ENCODE measurements at regions not wholly inside any gene's neighbourhood (a gene's known extent, or its start where the extent isn't known, plus 50 kb on each side); places are given as distances from the start of the nearest gene placed in this dataset.

GRCh38 chr16:85392756-85393673, 220.1 kb upstream of the GSE1 start:
- ATAC-seq (ENCODE audit: insufficient read depth, low read depth) (peak; percentile 11; the same call in 1 of the 3 replicates), DNase-seq (peak; percentile 3)
- Histone ChIP-seq H3K4me1 (ENCODE audit: insufficient read depth, low read length) (peaks cover 16% of the 10 kb centered on the region), H3K36me3 (ENCODE audit: insufficient read depth, low read length) (no peaks in the 10 kb centered on the region), H3K9me3 (ENCODE audit: insufficient read depth, low read length, severe bottlenecking) (no peaks in the 10 kb centered on the region), H4K20me1 (ENCODE audit: insufficient read depth, low read length) (no peaks in the 10 kb centered on the region), H3K79me2 (ENCODE audit: insufficient read depth, low read length) (no peaks in the 10 kb centered on the region), H2AFZ (ENCODE audit: low read depth, low read length) (no peak overlapping the region), H3K27ac (ENCODE audit: low read length) (no peak overlapping the region), H3K9ac (ENCODE audit: low read depth, low read length) (no peak overlapping the region), H3K27me3 (ENCODE audit: insufficient read depth, low read length, poor library complexity) (no peaks in the 10 kb centered on the region), H3K4me2 (ENCODE audit: insufficient read depth, low read length) (no peak overlapping the region), H3K4me3 (ENCODE audit: low read depth in 1 of 2, low read length in 2 of 2) (no peak overlapping the region)
- TF ChIP-seq EZH2 (IDR thresholded peaks at IDR 0.05; ENCODE audit: borderline replicate concordance, low read depth, low read length, severe bottlenecking), result no peak
- no peak for TF ChIP-seq CTCF (IDR thresholded peaks at IDR 0.05; ENCODE audit: borderline replicate concordance, extremely low read depth, low read length, poor library complexity, severe bottlenecking)

- H3K4me2 ChIP-seq (ENCODE audit: insufficient read depth, low read length), result no peak overlapping the region
- H3K27ac ChIP-seq (ENCODE audit: low read length), result no peak overlapping the region
- no peaks in the 10 kb centered on the region for H3K9me3 ChIP-seq (ENCODE audit: insufficient read depth, low read length, severe bottlenecking)
- no peaks in the 10 kb centered on the region for H3K36me3 ChIP-seq (ENCODE audit: insufficient read depth, low read length)
- H3K4me1 ChIP-seq (ENCODE audit: insufficient read depth, low read length), result peaks cover 16% of the 10 kb centered on the region
- TF ChIP-seq CTCF (IDR thresholded peaks at IDR 0.05; ENCODE audit: borderline replicate concordance, extremely low read depth, low read length, poor library complexity, severe bottlenecking) (peak; percentile 87), EZH2 (IDR thresholded peaks at IDR 0.05; ENCODE audit: borderline replicate concordance, low read depth, low read length, severe bottlenecking) (no peak)
- no peaks in the 10 kb centered on the region for H3K79me2 ChIP-seq (ENCODE audit: insufficient read depth, low read length)
- no peaks in the 10 kb centered on the region for H3K27me3 ChIP-seq (ENCODE audit: insufficient read depth, low read length, poor library complexity)
- H3K9ac ChIP-seq (ENCODE audit: low read depth, low read length), result no peak overlapping the region
- DNase-seq (peak; percentile 81), ATAC-seq (ENCODE audit: insufficient read depth, low read depth) (peak; percentile 87)
- H3K4me3 ChIP-seq (ENCODE audit: low read depth in 1 of 2, low read length in 2 of 2), result no peak overlapping the region
- H4K20me1 ChIP-seq (ENCODE audit: insufficient read depth, low read length), result no peaks in the 10 kb centered on the region
- H2AFZ ChIP-seq (ENCODE audit: low read depth, low read length), result no peak overlapping the region
Observed at GRCh38 chr16:85393674-85394451, 219.3 kb upstream of the GSE1 start.

- no peak overlapping the region for H3K4me3 ChIP-seq (ENCODE audit: low read depth in 1 of 2, low read length in 2 of 2)
- ATAC-seq (ENCODE audit: insufficient read depth, low read depth) (no peak), DNase-seq (peak; percentile 5)
- H3K27ac ChIP-seq (ENCODE audit: low read length), result no peak overlapping the region; the same call in 1 of the 2 replicates
- H3K4me2 ChIP-seq (ENCODE audit: insufficient read depth, low read length), result no peak overlapping the region
- H3K4me1 ChIP-seq (ENCODE audit: insufficient read depth, low read length), result peaks cover 16% of the 10 kb centered on the region
- H2AFZ ChIP-seq (ENCODE audit: low read depth, low read length), result no peak overlapping the region
- no peaks in the 10 kb centered on the region for H4K20me1 ChIP-seq (ENCODE audit: insufficient read depth, low read length)
- no peaks in the 10 kb centered on the region for H3K27me3 ChIP-seq (ENCODE audit: insufficient read depth, low read length, poor library complexity)
- no peaks in the 10 kb centered on the region for H3K79me2 ChIP-seq (ENCODE audit: insufficient read depth, low read length)
- no peaks in the 10 kb centered on the region for H3K36me3 ChIP-seq (ENCODE audit: insufficient read depth, low read length)
- no peaks in the 10 kb centered on the region for H3K9me3 ChIP-seq (ENCODE audit: insufficient read depth, low read length, severe bottlenecking)
- no peak for TF ChIP-seq CTCF (IDR thresholded peaks at IDR 0.05; ENCODE audit: borderline replicate concordance, extremely low read depth, low read length, poor library complexity, severe bottlenecking)
- TF ChIP-seq EZH2 (IDR thresholded peaks at IDR 0.05; ENCODE audit: borderline replicate concordance, low read depth, low read length, severe bottlenecking), result no peak
- no peak overlapping the region for H3K9ac ChIP-seq (ENCODE audit: low read depth, low read length)
Observed at GRCh38 chr16:85394456-85395206, 218.5 kb upstream of the GSE1 start.
